GM08714 (cell line): ENCODE measurements at regions not wholly inside any gene's neighbourhood (a gene's known extent, or its start where the extent isn't known, plus 50 kb on each side); places are given as distances from the start of the nearest gene placed in this dataset.
"Not testable (repeated sequence)": the region's sequence is repeated elsewhere in the genome, so short reads cannot be mapped to it uniquely, and the experiment has no call there.

ENCODE experiments used
- H3K4me3 ChIP-seq: fragments of 200-500 bp; sonication (Bioruptor generic); 2 replicates; pipeline ENCODE4 v1.5.1; 2014; ENCODE audit warnings: mild to moderate bottlenecking, low read length, inconsistent platforms
- ZNF274 ChIP-seq: IDR thresholded peaks from 2 replicates; pipeline ENCODE4 v1.6.1; 2012; ENCODE audit warnings: mild to moderate bottlenecking, low read depth, low read length

GRCh38 chr5:18433336-18433735 lies 799.1 kb downstream of the TAF11L14 start:
- TF ChIP-seq ZNF274 = no peak
- H3K4me3 ChIP-seq = no peak overlapping the region

- no peak for TF ChIP-seq ZNF274
- no peak overlapping the region for H3K4me3 ChIP-seq
Observed at GRCh38 chr5:18438126-18438525, 803.9 kb downstream of the TAF11L14 start.

- H3K4me3 ChIP-seq = no peak overlapping the region
- no peak for TF ChIP-seq ZNF274
Observed at GRCh38 chr5:18455521-18455920, 821.3 kb downstream of the TAF11L14 start.

- no peak for TF ChIP-seq ZNF274
- H3K4me3 ChIP-seq = no peak overlapping the region
Observed at GRCh38 chr5:18457255-18457654, 823.0 kb downstream of the TAF11L14 start.

- no peak for TF ChIP-seq ZNF274
- H3K4me3 ChIP-seq = no peak overlapping the region
Observed at GRCh38 chr5:18461766-18462165, 827.5 kb downstream of the TAF11L14 start.

GRCh38 chr5:18465833-18466681 lies 831.8 kb downstream of the TAF11L14 start:
- no peak overlapping the region for H3K4me3 ChIP-seq
- TF ChIP-seq ZNF274 = no peak

GRCh38 chr5:18466731-18467130 lies 832.5 kb downstream of the TAF11L14 start:
- TF ChIP-seq ZNF274 = no peak

GRCh38 chr5:18471791-18472190 lies 837.5 kb downstream of the TAF11L14 start:
- H3K4me3 ChIP-seq = not testable (repeated sequence)

More at GRCh38 chr5:18466731-18467130, 832.5 kb downstream of the TAF11L14 start:
- no peak overlapping the region for H3K4me3 ChIP-seq

- TF ChIP-seq ZNF274 = no peak
- no peak overlapping the region for H3K4me3 ChIP-seq
Observed at GRCh38 chr5:18483451-18483850, 849.2 kb downstream of the TAF11L14 start.

GRCh38 chr5:18487928-18488480 lies 853.7 kb downstream of the TAF11L14 start:
- no peak for TF ChIP-seq ZNF274
- no peak overlapping the region for H3K4me3 ChIP-seq

GRCh38 chr5:18489703-18490102 lies 855.4 kb downstream of the TAF11L14 start:
- TF ChIP-seq ZNF274 = no peak

GRCh38 chr5:18491349-18491748 lies 857.1 kb downstream of the TAF11L14 start:
- no peak for TF ChIP-seq ZNF274
- H3K4me3 ChIP-seq = no peak overlapping the region

More at GRCh38 chr5:18489703-18490102, 855.4 kb downstream of the TAF11L14 start:
- no peak overlapping the region for H3K4me3 ChIP-seq

GRCh38 chr5:18495157-18495556 lies 860.9 kb downstream of the TAF11L14 start:
- no peak for TF ChIP-seq ZNF274
- no peak overlapping the region for H3K4me3 ChIP-seq

GRCh38 chr5:18496041-18496440 lies 861.8 kb downstream of the TAF11L14 start:
- H3K4me3 ChIP-seq = no peak overlapping the region
- no peak for TF ChIP-seq ZNF274

- TF ChIP-seq ZNF274 = no peak
- no peak overlapping the region for H3K4me3 ChIP-seq
Observed at GRCh38 chr5:18497089-18497488, 862.8 kb downstream of the TAF11L14 start.
